Chondrocyte (in vitro differentiated cells): ENCODE measurements at regions not wholly inside any gene's neighbourhood (a gene's known extent, or its start where the extent isn't known, plus 50 kb on each side); places are given as distances from the start of the nearest gene placed in this dataset.

Experiments used
- DNase-seq: peaks from one replicate; pipeline ENCODE4 v3.0.0; 2021; ENCODE audit warnings: mixed read lengths, low spot score
- H3K27ac Mint-ChIP-seq: one replicate; pipeline ENCODE4 v1.8.0; 2021; ENCODE audit warnings: mild to moderate bottlenecking, moderate library complexity, mixed read lengths; ENCODE audit not compliant: unreplicated experiment
- H3K27me3 Mint-ChIP-seq: 2 replicates; pipeline ENCODE4 v1.8.0; 2021; ENCODE audit warnings: low read depth, mixed read lengths
- H3K36me3 Mint-ChIP-seq: 2 replicates; pipeline ENCODE4 v1.8.0; 2021; ENCODE audit warnings: low read depth, mixed read lengths
- H3K4me1 Mint-ChIP-seq: 2 replicates; pipeline ENCODE4 v1.8.0; 2021; ENCODE audit warnings: low read depth, mild to moderate bottlenecking, mixed read lengths
- H3K4me3 Mint-ChIP-seq: one replicate; pipeline ENCODE4 v1.8.0; 2021; ENCODE audit warnings: mild to moderate bottlenecking, moderate library complexity, mixed read lengths; ENCODE audit not compliant: unreplicated experiment
- H3K9me3 Mint-ChIP-seq: 2 replicates; pipeline ENCODE4 v1.8.0; 2021; ENCODE audit warnings: low read depth, mixed read lengths
- TF ChIP-seq, protein P1 (sequence below): fragments of 200-600 bp; sonication (generic); IDR thresholded peaks from 2 replicates; pipeline ENCODE4 v1.5.0; 2021; ENCODE audit warnings: antibody characterized with exemption, mild to moderate bottlenecking, moderate library complexity

DNA sequence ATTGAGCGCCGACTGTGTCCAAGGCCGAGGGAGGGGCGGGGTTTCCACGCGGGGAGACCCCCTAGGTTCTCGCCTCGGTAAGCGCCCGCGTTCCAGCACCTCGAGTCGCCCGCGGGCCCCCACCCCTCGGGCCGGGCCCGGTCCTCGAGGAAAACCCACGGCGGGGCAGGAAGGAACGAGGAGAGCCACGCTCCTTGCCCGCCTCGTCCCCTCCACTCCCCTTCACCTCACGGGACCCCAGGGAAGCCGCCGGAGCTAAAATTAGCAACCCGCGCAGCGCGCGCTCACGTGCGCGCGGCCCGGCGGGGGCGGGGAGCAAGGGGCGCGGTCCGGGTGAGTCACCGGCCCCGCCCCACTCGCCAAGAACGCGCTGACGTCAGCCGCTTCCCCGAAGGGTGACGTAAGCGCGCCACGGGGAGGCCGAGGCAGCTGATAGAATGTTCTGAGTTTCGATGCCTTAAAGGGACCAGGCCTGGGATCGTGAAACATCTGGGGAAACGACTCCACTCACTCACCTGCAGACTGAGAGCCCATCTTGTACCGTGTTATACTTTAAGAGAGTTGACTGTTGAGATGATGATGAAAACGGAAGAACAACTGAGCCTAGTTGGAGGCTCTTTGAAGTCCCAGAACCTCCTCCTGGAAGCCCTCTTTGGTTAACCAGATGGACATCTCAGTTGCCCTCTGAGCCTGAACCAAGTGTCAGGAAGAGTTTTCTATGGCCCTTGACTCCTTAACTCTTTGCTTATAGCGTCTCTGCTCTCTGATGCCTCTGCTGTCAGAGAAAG, 49.7 kb upstream of the ATF3 start:
- Mint-ChIP-seq H3K9me3 (no peaks in the 10 kb centered on the region), H3K27me3 (no peaks in the 10 kb centered on the region), H3K4me3 (peak overlapping the region; percentile 75), H3K36me3 (no peaks in the 10 kb centered on the region), H3K27ac (peak overlapping the region; percentile 96), H3K4me1 (peaks cover 29% of the 10 kb centered on the region)
- TF ChIP-seq, protein P1, sequence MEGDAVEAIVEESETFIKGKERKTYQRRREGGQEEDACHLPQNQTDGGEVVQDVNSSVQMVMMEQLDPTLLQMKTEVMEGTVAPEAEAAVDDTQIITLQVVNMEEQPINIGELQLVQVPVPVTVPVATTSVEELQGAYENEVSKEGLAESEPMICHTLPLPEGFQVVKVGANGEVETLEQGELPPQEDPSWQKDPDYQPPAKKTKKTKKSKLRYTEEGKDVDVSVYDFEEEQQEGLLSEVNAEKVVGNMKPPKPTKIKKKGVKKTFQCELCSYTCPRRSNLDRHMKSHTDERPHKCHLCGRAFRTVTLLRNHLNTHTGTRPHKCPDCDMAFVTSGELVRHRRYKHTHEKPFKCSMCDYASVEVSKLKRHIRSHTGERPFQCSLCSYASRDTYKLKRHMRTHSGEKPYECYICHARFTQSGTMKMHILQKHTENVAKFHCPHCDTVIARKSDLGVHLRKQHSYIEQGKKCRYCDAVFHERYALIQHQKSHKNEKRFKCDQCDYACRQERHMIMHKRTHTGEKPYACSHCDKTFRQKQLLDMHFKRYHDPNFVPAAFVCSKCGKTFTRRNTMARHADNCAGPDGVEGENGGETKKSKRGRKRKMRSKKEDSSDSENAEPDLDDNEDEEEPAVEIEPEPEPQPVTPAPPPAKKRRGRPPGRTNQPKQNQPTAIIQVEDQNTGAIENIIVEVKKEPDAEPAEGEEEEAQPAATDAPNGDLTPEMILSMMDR: no peak
- DNase-seq: peak; percentile 95
